Astrocyte of the spinal cord (primary cell): ENCODE measurements at regions not wholly inside any gene's neighbourhood (a gene's known extent, or its start where the extent isn't known, plus 50 kb on each side); places are given as distances from the start of the nearest gene placed in this dataset.
A peak's percentile ranks its signal among the peaks of the same experiment; 100 is the strongest.
"Not testable (repeated sequence)": the region's sequence is repeated elsewhere in the genome, so short reads cannot be mapped to it uniquely, and the experiment has no call there.

Source experiments
- DNase-seq: peaks from one replicate; pipeline ENCODE4 v3.0.0; 2011; ENCODE audit warnings: low read depth, low spot score
- H3K4me3 ChIP-seq: 2 replicates; pipeline ENCODE4 v1.5.1; 2011; ENCODE audit warnings: low read depth, mild to moderate bottlenecking, low read length, moderate library complexity
- CTCF ChIP-seq: IDR thresholded peaks from 2 replicates; pipeline ENCODE4 v1.5.1; 2012; ENCODE audit warnings: low read depth, mild to moderate bottlenecking, low read length, inconsistent platforms
- in situ Hi-C: cut with HindIII; loops from 2 replicates; pipeline ENCODE4 v1.10.0; 2017; ENCODE audit warnings: low sequenced_read_pairs

DNA sequence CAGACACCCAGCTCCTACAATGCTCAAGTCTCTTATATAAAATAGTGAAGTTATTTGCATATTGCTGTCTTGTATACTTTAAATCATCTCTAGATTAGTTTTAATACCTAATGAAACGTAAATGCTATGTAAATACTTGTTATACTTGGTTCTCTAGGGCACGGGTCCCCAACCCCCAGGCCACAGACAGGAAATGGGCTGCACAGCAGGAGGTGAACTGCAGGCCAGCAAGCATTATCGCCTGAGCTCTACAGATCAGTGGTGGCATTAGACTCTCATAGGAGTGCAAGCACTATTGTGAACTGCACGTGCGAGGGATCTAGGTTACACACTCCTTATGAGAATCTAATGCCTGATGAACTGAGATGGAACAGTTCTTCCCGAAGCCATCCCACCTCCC lies 395.9 kb upstream of the EMCN start:
- no peak overlapping the region for H3K4me3 ChIP-seq
- no peak for DNase-seq
- TF ChIP-seq CTCF = no peak
- in situ Hi-C loops = no loop called here

- no peak for TF ChIP-seq CTCF
- in situ Hi-C loops = no loop called here
- no peak for DNase-seq
- no peak overlapping the region for H3K4me3 ChIP-seq
Measured at GRCh38 chr4:100908540-100908939, 390.7 kb upstream of the EMCN start.

- in situ Hi-C loops = no loop called here
- peak; percentile 32 for TF ChIP-seq CTCF
- no peak overlapping the region for H3K4me3 ChIP-seq
- DNase-seq = peak; percentile 21
Measured at GRCh38 chr4:100907465-100908454, 389.9 kb upstream of the EMCN start.

- in situ Hi-C loops = no loop called here
- H3K4me3 ChIP-seq = no peak overlapping the region
- DNase-seq = no peak
- TF ChIP-seq CTCF = no peak
Measured at GRCh38 chr4:100906973-100907372, 389.2 kb upstream of the EMCN start.

- H3K4me3 ChIP-seq, DNase-seq, in situ Hi-C loops: not testable (repeated sequence)
Measured at GRCh38 chr4:100900945-100901344, 383.1 kb upstream of the EMCN start.

DNA sequence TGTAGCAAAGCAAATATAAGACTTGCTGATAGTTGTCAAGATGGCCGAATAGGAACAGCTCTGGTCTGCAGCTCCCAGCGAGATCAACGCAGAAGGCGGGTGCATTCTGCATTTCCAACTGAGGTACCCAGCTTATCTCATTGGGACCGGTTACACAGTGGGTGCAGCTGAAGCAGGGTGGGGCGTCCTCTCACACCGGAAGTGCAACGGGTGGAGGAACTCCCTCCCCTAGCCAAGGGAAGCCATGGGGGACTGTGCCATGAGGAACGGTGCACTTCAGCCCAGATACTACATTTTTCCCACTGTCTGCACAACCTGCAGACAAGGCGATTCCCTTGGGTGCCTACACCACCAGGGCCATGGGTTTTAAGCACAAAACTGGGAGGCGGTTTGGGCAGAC lies 382.3 kb upstream of the EMCN start:
- in situ Hi-C loops = no loop called here
- no peak overlapping the region for H3K4me3 ChIP-seq
- no peak for DNase-seq
- TF ChIP-seq CTCF = no peak

DNA sequence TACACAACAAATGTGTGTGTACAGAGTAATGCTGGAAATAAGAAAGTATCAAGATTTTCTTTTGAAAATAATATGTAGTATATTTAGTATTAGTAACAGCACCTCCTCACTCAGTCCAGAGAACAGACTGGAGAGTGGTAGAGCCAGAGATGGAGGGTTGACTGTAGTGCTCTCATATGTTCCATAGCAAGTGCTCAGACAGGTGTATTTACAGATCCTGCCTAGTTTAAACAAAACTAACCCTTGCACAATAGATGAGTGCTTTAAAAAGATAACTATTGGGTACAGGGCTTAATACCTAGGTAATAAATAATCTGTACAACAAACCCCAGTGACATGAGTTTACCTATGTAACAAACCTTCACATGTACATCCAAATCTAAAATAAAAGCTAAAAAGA lies 381.0 kb upstream of the EMCN start:
- in situ Hi-C loops = no loop called here
- H3K4me3 ChIP-seq = no peak overlapping the region
- no peak for DNase-seq
- TF ChIP-seq CTCF = no peak
